Right kidney (tissue), 1 donor: ENCODE measurements at regions not wholly inside any gene's neighbourhood (a gene's known extent, or its start where the extent isn't known, plus 50 kb on each side); places are given as distances from the start of the nearest gene placed in this dataset.

Experiments
- DNase-seq: peaks from one replicate; pipeline ENCODE4 v3.0.0-alpha.2; 2016

DNA sequence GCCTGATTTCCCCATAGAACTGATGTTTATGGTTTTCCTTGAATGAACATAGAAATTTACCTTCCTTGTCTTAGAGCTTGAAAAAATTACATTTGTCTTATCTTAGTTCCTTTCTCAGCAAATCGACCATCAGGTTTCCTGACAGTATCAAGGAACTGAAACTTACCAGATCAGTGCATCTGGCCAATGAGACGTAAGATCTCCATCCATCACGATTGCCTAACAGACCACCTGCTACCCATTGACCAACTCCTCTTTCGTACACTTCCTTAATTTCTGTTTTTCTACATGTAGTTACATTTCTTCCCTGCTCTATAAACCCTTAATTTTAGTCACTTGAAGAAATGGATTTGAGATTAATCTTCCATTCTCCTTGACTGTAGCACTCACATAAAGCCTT, 57.4 kb upstream of the TMPRSS15 start:
- DNase-seq: no peak

DNA sequence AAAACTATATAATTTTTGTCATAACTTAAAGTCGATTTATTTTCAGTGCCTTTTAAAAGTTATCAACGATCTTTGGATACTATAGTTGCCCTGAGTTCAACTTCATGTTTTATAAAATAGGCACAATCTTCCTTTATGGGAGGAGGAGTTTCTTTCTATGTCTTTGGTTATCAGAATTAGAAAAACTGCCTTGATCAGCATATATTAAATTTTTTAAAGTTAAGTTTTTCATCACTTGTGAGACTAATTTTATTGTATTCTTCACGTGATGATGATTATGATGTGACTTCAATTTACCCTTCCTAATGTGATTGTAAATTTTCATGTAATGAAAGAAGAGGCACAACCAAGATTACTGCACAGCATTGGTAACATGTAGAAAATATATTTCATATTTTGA, 58.2 kb upstream of the TMPRSS15 start:
- no peak for DNase-seq

DNA sequence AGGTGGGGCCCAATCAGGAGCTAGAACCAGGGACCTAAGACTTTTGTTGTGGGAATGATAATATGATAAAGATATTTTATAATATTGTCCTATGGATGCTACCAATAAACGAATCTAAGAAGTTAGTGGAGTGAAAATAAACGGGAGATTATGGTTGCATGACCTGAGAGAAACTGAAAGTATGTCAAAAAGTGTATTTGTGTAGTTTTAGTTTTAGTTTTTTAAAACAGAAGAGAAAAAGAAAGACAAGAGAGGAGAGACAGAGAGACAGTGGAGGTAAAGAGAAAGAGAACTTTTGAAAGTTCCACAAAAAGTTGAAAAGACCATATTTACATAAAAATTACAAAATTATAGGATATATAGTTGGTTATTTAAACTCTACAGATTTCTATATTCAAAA, 64.1 kb upstream of the TMPRSS15 start:
- DNase-seq: no peak

DNA sequence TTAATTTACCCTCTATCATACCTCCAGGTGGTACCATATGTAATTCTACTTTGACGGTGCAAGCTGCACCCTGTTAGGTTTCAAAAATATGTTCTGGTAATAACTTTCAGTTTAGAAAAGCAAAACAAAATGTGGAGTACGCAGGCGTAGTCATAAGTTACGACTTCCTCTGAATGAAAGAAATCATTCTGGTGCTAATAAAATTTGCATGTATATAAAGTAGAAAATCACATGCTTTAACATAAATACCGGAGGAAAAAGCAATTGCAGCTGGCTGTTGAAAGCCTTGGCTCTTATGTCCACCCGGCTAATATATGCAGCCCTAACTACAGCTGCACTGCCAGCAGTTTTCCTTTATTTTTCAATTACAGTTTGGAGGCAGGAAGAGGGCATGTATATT, 65.2 kb upstream of the TMPRSS15 start:
- no peak for DNase-seq

DNA sequence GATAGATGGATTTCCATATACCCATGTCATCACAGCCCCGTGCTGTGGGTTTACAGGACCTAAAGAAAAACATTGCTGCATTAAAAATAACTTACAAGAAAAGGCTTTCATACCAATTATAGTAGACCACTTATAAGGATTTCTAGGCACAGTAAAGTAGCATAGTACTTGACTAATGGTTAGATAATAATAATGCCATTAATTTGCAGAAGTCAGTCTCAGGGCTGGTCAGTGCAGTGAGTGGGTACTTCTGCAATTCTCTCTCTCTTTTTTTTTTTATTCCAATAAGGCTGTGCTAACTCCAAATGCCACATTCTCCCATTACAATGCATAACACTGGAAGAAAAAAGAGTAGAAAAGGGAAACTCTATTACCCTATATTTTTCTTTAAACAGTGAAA, 73.1 kb upstream of the TMPRSS15 start:
- no peak for DNase-seq

DNA sequence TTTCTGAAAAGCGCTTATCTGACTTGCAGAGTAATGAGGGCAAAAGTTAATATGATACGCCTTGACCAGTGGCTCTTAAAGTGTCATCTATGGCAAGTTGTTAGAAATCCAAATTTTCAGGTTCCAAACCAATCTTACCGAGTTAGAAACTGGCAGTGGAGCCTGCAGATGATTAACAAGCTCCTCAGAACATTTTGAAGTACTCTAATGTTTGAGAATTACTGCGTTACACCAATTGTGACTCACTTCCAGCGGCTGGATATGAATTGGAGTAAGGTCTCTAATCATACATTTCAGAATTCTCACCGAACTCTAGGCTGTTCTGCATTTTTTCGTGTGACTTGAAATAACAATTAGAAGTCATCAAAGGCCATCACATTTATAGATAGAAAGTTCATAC, 73.5 kb upstream of the TMPRSS15 start:
- no peak for DNase-seq

DNA sequence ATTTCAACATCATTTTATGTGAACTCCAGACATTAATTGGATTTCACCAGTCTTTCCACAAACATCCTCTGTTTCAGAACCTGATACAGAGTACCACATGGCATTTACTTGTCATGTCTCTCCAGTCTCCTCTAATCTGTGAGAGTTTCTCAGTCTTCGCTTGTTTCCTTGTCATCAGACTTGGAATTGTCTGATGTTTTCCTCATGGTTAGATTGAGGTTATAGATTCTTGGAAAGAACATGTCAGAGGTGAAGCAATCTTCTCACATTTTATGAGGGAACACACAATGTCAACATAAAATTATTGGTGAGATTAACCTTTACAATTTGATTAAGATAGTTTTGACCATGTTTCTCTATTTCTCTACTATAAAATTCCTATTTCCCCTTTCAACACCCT, 74.9 kb upstream of the TMPRSS15 start:
- no peak for DNase-seq

DNA sequence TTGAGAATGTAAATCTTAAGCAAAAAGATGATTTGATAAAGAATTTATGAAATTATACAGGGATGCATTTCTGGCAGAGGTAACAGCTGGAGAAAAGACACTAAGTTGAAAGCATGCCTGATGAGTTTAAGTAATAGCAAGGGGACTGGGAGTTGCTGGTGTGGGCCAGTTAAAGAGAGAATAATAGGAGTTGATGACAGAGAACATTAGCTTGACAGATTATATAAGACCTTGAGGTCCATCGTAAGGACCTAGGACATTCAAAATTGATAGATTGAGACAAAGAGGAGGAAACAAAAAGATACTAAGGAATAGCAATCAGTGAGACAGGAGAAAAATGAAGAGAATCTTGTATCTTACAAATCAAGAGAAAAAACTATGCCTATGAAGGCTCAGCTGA, 84.7 kb upstream of the TMPRSS15 start:
- no peak for DNase-seq

DNA sequence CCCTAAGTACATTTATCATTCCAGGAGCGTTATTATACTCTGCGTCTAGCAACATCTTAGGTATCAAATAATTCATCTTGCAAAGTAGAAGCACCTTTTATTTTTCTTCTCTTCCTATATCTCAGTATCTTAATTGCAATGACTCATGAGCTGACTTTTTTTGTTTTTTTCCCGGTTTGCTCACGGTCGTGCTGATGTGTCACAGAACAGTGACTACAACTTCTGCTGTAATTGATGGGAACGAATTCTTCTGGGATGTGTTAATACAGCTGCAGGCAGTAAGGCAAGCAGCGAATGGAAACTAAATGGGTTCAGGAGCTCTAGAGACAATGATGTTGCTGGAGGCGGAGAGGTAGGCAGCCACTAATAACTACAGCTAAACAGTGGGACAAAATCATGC, 89.8 kb upstream of the TMPRSS15 start:
- DNase-seq: no peak

DNA sequence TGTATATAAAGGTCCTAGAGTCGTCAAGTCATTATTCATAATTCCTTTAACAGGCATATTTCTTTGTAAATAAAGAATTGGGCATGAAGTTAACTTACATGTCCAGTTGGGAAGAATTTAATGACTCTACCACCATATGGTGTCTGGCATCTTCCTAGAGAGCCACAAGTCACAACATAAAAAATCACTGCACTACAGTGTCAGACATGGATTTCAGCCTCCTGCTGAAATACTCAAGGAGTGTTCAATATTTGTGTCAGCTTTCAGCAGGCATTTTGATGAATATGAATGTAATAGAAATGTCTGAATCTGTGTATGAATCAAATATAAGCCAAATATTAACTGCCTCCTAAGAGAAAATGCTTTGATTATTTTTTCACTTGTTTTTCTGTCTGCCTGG, 91.9 kb upstream of the TMPRSS15 start:
- DNase-seq: no peak

DNA sequence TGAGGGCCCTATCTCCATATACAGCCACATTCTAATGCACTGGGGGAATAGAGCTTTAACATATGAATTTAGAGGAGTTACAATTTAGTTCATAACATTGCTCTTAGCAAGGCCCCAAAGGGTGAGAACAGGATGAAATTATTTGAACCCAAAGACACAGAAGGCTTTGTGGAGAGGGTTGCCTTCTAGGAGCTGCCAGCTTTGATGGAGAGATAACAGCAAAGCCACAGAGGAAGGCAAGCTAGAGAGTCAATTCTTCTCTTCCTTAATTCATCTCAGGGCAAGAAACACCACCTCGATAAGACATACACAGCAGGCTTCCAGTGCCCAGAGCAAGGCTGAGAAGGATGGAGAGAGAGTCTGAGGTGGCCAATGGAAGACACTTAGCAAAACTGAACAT, 94.8 kb upstream of the TMPRSS15 start:
- no peak for DNase-seq

DNA sequence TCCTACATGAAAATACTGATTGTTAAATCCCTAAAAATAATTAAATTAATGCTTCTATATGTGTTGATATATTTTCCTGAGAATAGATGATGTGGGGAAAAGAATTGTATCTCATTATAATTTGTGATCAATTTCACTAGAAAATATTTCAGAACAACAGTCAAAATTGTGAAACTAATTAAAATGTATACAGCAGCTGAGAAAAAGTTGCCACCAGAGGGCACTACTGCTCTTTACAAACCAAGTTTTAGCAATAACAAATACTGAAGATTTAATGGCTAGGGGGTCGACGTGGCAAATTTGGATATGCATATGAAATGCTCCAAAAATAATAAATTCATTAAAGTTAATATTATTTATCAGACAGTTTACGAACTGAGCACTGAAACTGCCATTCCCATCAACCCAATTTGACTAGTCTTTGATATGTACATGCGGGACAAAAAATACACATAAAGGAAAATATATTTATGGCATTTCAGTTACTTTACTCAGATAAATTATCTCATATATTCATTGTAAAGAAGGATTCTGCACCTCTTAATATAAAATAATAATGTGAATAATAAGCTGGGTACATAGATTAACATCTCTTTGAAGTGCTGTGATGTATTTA, 96.3 kb upstream of the TMPRSS15 start:
- peak; percentile 28 for DNase-seq

DNA sequence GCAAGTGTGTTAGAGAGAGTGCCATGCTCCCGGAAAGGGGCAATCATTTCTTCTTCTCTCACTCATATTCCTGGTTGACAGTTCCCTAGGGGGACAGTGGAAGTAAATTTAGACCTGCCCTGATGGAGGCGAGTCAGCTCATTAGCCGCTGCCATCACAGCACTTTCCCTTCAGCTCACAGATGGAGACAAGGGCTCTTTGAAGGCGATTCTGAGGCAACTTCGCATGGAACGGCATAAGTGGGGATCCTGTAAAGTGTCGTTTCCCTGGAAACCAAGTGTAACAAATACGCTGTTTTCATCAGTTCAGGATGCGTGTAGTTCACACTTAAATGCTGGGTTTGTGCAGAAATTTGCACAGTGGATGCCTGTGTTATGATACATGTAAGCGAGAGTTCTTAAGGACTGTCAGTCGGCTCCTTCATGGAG, 114.5 kb upstream of the TMPRSS15 start:
- no peak for DNase-seq

DNA sequence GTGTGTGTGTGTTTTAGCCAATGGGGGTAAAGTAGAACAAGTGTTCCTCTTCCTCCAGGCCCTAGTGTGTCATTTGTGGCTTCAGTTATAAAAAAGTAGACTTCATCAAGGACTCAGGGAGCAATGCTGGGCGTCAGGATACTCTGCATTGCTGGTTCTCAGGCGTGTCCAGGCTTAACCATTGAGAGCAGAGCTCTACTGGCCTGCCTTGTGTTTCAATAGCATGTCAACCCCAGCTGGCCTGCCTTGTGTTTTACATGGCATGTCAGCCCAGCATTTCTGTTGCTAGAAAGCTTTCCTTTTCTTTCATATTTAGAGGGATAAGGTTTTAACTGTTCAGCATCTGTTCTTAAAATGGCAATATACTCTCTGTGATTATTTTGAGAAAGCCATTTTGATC, 117.6 kb upstream of the TMPRSS15 start:
- no peak for DNase-seq

DNA sequence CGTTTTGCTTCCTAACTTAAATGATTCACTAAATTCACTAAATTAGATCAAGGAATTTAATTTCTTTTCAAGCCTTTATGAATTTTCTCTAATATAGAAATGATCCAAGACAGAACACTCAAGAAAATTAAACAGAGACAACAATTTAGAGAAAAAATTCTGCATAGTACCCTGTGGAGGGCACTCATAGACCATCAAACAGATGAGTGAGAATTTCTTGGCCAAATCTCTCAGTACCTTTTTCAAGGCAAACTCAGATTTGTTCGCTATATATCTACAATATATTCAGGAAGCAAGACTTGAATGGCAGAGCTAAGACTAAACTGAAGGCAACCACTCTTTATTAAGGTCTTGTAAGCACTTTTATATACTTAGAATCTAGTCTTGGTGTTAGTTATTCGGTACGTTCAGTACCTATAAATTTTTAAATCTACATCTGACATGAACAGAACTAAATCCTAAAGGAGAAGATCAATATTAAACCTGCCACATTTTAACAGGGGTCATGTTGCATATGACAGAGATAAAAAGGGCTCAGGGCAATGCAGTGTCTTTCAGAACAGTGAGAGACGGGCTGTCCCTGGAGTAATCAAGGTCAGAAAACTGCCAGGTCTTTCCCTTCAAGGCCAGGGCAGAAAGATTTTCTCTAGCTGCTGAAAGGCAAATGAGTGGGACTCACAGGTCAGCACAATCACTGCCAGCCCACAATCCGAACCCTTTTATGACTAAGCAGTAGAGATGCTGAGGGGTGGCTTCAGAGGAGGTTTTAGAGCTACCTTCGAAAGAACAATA, 118.8 kb upstream of the TMPRSS15 start:
- no peak for DNase-seq

DNA sequence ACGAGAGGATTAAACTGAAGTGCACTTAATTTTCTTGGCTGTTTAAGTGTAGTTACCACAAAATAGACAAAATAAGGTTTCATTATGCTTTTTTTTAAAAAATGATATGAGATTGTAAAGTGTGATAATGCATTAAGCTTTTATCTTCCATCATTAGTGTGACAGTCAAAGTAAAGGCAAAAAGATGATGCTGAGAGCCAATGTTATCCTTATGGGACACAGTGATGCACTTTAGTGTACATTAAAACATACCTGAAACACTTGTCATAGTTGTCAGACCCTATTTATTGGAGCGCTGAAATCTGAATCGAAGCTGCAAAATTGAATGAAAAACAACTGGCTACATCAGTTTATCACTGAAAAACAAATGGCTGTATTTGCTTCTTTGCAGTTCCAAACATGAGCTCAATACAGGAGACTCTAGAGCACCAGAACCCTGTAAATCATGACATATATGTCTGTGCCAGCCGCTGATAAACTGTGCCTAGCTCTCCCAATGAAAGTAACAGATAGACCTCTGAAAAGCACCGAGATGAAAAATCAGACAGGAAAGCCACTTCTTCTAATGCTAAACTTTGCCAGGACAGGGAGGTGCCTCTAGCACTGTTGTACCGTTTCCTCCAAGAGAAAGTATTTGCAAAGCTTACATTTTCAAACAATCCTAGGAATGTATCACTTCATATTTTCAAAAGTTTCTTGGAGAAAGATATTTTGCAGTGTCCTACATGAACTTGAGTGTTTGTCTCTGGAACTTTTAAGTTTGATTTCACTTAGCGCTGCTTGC, 120.7 kb upstream of the TMPRSS15 start:
- DNase-seq: no peak

DNA sequence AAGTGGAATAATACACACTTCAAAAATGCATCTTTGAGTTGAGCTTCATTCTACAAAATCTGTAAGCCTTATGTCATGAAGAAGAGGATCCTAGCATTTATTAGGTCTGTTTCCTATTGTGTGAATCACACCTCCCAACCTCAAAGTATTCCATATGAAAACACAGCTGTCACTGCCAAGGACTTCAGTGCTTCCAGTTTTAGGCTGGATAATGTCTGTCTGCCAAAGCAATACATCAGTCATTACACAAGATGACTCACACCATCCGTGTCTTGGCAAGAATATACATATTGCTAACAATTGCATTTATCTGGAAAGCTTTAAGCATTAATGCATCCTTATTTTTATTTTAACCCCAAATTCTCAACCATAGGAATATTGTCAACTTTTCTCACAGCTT, 125.7 kb upstream of the TMPRSS15 start:
- DNase-seq: no peak

DNA sequence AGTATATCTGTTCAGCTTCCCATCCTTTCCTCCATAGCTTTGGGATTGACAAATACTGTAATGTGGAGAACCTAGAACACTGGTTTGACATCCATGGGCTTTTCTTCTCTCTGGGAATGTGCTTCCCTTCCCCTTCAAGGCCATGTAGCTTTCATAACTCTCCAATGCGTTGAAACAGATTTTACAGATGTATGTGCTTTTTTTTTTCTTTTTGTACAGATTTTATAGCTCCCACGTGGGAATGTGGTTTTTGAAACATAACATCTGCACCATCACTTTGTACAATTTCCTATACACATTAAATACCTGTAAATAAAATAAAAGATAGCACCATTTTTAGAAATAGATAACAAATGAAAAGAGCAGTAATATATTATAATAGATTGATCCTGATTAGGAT, 138.5 kb upstream of the TMPRSS15 start:
- DNase-seq: no peak

DNA sequence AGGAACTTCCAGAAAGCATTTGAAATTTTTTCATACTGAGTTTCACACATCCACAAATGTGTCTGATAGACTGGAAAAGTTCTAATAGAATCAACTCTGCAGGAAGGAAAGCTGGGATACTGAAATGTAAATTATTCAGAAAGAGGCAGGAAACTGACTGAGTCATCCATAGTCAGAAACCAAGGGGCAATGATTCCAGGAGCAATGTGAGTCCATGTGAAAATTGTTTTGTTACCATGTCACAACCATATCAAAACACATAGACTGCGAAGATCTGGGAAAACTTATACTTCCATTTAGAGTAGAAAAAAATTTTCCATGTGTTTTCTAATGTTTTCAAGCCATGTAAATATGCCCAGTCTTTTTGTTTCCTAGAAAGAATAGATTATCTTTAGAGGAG, 142.3 kb upstream of the TMPRSS15 start:
- DNase-seq: no peak

DNA sequence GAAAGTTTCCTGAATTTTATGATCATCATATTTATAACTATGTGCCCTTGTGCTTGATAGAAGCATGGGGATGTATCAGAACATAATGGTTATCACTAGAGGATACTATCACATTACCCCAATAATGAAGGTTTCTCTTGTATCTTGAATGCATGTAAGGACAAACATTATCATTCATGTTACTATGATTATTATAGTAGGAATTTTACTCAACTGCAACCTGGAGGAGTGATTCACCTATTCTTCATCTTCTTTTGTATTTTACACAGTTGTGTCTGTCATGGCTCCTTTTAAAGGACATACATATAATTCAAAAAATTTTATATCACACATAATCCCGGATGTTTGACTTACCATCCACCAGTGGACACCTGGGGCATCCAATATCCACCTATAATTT, 143.8 kb upstream of the TMPRSS15 start:
- DNase-seq: no peak

DNA sequence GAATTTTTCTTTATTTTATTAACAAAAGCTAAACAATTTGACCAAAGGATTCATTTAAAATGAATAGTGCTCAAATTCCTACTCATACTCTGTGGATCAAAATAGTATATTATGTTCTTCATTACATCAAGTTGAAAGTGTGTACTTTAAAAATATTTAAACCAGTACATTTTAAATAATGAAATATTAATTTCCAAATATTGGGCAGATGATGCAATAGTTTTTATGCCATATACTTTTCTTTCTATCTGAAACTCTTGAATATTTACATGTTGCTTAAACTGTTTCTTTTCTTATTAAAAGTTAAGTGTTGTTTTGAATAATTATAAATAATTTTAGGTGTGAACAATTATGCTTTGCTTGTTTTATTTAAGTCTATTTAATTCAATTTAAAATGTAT, 144.7 kb upstream of the TMPRSS15 start:
- DNase-seq: no peak

DNA sequence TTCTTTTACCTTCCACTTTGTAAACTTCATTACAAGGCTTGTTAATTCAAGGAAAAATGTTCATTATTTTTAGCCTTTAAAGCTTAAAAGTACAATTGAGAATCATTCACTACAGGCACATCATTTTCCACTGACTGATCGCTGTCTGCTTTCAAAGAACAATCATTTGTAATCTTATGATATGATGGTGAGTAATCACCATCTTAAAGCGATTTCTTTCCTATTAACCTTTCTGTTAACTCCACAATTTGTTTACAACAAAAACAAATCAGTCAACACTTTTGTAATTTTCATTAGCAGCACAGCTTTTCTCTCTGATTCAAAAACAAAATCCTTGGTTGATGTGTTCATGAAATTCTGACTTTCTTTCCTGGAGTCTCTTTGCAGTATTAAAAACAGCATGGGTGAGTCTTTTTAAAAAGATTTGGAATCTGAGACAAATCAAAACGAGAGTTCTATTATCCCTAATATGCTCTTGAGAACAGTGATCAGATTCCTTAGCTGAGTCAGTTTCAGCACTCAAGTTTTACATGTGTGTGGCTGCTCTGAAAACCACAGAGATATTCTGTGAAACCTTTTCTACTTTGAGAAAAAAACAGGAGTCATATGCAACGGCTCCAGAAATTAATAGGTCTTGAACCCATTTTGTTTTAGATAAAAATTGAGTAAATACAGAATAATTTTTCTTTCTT, 145.8 kb upstream of the TMPRSS15 start:
- no peak for DNase-seq

DNA sequence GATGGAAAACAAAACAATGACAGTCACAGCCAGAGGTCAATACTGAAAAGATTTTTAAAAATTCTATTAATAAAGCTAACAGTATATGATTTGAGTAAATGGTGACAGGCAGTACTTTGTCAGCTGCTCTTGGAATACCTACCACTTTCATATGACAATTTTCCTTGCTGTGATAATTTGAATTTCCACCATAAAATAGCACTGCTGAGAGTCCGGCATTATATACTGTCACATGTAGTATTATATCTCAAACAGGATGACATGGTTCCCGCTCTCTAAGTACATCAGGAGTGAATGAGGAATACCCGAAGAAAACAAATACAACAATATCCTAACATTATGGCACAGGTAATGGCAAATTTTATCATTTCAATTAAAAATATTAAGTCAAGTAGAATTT, 146.8 kb upstream of the TMPRSS15 start:
- DNase-seq: no peak
